ENCODE measurements at regions not wholly inside any gene's neighbourhood (a gene's known extent, or its start where the extent isn't known, plus 50 kb on each side); places are given as distances from the start of the nearest gene placed in this dataset.

GRCh38 chr16:63749276-63749675 lies 1372.6 kb downstream of the CDH11 start:
- TF ChIP-seq, protein P1, sequence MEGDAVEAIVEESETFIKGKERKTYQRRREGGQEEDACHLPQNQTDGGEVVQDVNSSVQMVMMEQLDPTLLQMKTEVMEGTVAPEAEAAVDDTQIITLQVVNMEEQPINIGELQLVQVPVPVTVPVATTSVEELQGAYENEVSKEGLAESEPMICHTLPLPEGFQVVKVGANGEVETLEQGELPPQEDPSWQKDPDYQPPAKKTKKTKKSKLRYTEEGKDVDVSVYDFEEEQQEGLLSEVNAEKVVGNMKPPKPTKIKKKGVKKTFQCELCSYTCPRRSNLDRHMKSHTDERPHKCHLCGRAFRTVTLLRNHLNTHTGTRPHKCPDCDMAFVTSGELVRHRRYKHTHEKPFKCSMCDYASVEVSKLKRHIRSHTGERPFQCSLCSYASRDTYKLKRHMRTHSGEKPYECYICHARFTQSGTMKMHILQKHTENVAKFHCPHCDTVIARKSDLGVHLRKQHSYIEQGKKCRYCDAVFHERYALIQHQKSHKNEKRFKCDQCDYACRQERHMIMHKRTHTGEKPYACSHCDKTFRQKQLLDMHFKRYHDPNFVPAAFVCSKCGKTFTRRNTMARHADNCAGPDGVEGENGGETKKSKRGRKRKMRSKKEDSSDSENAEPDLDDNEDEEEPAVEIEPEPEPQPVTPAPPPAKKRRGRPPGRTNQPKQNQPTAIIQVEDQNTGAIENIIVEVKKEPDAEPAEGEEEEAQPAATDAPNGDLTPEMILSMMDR (IDR thresholded peaks at IDR 0.05; ENCODE audit: poor library complexity), result no peak
- no peak for TF ChIP-seq EZH2phosphoT487 (IDR thresholded peaks at IDR 0.05; ENCODE audit: low read depth, severe bottlenecking, unreplicated experiment)
